ENCODE measurements at regions not wholly inside any gene's neighbourhood (a gene's known extent, or its start where the extent isn't known, plus 50 kb on each side); places are given as distances from the start of the nearest gene placed in this dataset.
A peak's percentile ranks its signal among the peaks of the same experiment; 100 is the strongest.

GRCh38 chr13:76385586-76385985 is 500.6 kb downstream of the KCTD12 start:
- H3F3A ChIP-seq (replicated peaks; ENCODE audit: insufficient read depth), result peaks cover 16% of the 10 kb centered on the region
- no peak for DNase-seq
- ChIA-PET POLR2A (no interaction called here), CTCF (no interaction called here)
- H3K4me1 ChIP-seq (ENCODE audit: control insufficient read depth in 1 of 2, insufficient read depth in 2 of 2, low read depth in 1 of 2, low read length in 1 of 2), result no peaks in the 10 kb centered on the region; a peak in 1 of 4 replicates
- H3K27me3 ChIP-seq (ENCODE audit: insufficient read depth), result no peaks in the 10 kb centered on the region
- no peaks in the 10 kb centered on the region for H3K36me3 ChIP-seq (replicated peaks in 1 of 2; ENCODE audit: control insufficient read depth in 1 of 2, insufficient read depth in 2 of 2, low read length in 1 of 2)
- no peak overlapping the region for H3K4me3 ChIP-seq (ENCODE audit: low read depth in 2 of 2, low read length in 1 of 2)
- H3K9ac ChIP-seq, result no peak overlapping the region
- no peaks in the 10 kb centered on the region for H3K79me2 ChIP-seq (ENCODE audit: insufficient read depth)
- TF ChIP-seq FOXJ3 (CRISPR knock-in tag; IDR thresholded peaks at IDR 0.05) (no peak), USF1 (IDR thresholded peaks at IDR 0.05; ENCODE audit: borderline replicate concordance, low read depth) (no peak), MXI1 (IDR thresholded peaks at IDR 0.05; ENCODE audit: low read depth, low read length) (no peak), REST (IDR thresholded peaks at IDR 0.05; ENCODE audit: low read depth, low read length) (no peak), RAD21 (IDR thresholded peaks at IDR 0.05; ENCODE audit: low read length) (no peak), EZH2phosphoT487 (IDR thresholded peaks at IDR 0.05; ENCODE audit: borderline replicate concordance, low read depth) (no peak), GATA2 (CRISPR knock-in tag; IDR thresholded peaks at IDR 0.05) (no peak)
- no peak overlapping the region for H3K4me2 ChIP-seq
- WGBS (ENCODE audit: low lambda C conversion rate), result 53% methylated on average over 2 of the region's 2 CpGs
- no peak overlapping the region for H3K27ac ChIP-seq (ENCODE audit: low read depth in 2 of 2, low read length in 1 of 2)
- H3K9me2 ChIP-seq, result no peaks in the 10 kb centered on the region
- H4K20me1 ChIP-seq (ENCODE audit: insufficient read depth), result 0 out of 2 replicates have a peak, but pooled peaks cover 5% of the 10 kb centered on the region
- H2AFZ ChIP-seq (ENCODE audit: low read depth), result no peak overlapping the region
- no peaks in the 10 kb centered on the region for H3K9me3 ChIP-seq

GRCh38 chr13:76383676-76384461 is 502.3 kb downstream of the KCTD12 start:
- no peak overlapping the region for H3K4me2 ChIP-seq
- H3K27me3 ChIP-seq (ENCODE audit: insufficient read depth), result no peaks in the 10 kb centered on the region
- peaks cover 16% of the 10 kb centered on the region for H3F3A ChIP-seq (replicated peaks; ENCODE audit: insufficient read depth)
- WGBS (ENCODE audit: low lambda C conversion rate), result 20% methylated on average over 2 of the region's 2 CpGs
- no peaks in the 10 kb centered on the region; a peak in 1 of 4 replicates for H3K4me1 ChIP-seq (ENCODE audit: control insufficient read depth in 1 of 2, insufficient read depth in 2 of 2, low read depth in 1 of 2, low read length in 1 of 2)
- H3K9me2 ChIP-seq, result no peaks in the 10 kb centered on the region
- H3K9me3 ChIP-seq, result no peaks in the 10 kb centered on the region
- peak; percentile 36 for DNase-seq
- H3K79me2 ChIP-seq (ENCODE audit: insufficient read depth), result no peaks in the 10 kb centered on the region
- ChIA-PET CTCF (no interaction called here), POLR2A (no interaction called here)
- no peaks in the 10 kb centered on the region for H3K36me3 ChIP-seq (replicated peaks in 1 of 2; ENCODE audit: control insufficient read depth in 1 of 2, insufficient read depth in 2 of 2, low read length in 1 of 2)
- no peak overlapping the region for H3K9ac ChIP-seq
- H4K20me1 ChIP-seq (ENCODE audit: insufficient read depth), result 0 out of 2 replicates have a peak, but pooled peaks cover 5% of the 10 kb centered on the region
- TF ChIP-seq RFX5 (IDR thresholded peaks at IDR 0.05; ENCODE audit: low read length) (no peak), JUND (IDR thresholded peaks at IDR 0.05) (peak; percentile 42), IRF3 (IDR thresholded peaks at IDR 0.05; ENCODE audit: low read depth, low read length) (no peak), FOSL2 (IDR thresholded peaks at IDR 0.05; ENCODE audit: borderline replicate concordance, low read depth) (peak; percentile 15; the same call in 1 of the 2 replicates), TCF12 (IDR thresholded peaks at IDR 0.05) (peak; percentile 86), CTCF (IDR thresholded peaks at IDR 0.05) (no peak), REST (IDR thresholded peaks at IDR 0.05; ENCODE audit: low read depth, low read length) (no peak)
- peak overlapping the region in 1 of 2 experiments; percentile 27; a peak in 2 of 4 replicates for H3K27ac ChIP-seq (ENCODE audit: low read depth in 2 of 2, low read length in 1 of 2)
- H3K4me3 ChIP-seq (ENCODE audit: low read depth in 2 of 2, low read length in 1 of 2), result no peak overlapping the region
- no peak overlapping the region for H2AFZ ChIP-seq (ENCODE audit: low read depth)
